ENCODE measurements at regions not wholly inside any gene's neighbourhood (a gene's known extent, or its start where the extent isn't known, plus 50 kb on each side); places are given as distances from the start of the nearest gene placed in this dataset.
"Not testable (repeated sequence)": the region's sequence is repeated elsewhere in the genome, so short reads cannot be mapped to it uniquely, and the experiment has no call there.

DNA sequence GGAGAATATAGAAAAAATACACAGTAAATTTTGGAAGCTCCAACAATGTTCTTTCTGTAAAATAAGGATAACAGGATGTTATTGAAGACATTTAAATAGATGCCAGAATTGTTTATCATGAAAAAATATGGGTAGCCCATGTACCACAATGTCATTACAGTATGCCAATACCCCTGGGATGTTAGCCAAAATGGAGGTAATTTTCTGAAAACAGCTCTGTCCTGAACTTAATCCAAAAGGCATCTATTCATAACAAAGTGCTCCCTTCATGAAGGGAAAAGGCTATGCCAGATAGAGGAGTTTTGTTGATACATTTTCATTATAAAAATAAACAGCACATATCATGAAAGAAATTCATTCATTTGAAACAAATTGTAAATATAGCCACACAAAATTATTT lies 1902.6 kb upstream of the AGA start:
- no peaks in the 10 kb centered on the region for H3K27me3 ChIP-seq (replicated peaks; ENCODE audit: control insufficient read depth, insufficient read depth, low read length)

GRCh38 chr4:179352221-179352620 lies 1910.0 kb upstream of the AGA start:
- no peaks in the 10 kb centered on the region for H3K27me3 ChIP-seq (replicated peaks; ENCODE audit: control insufficient read depth, insufficient read depth, low read length)

More for the DNA sequence above, 1902.6 kb upstream of the AGA start:
- Histone ChIP-seq H3K4me3 (replicated peaks; ENCODE audit: low read depth, low read length) (no peak overlapping the region), H3K36me3 (ENCODE audit: control insufficient read depth, insufficient read depth, low read length) (no peaks in the 10 kb centered on the region)
- DNase-seq (ENCODE audit: extremely low read depth, insufficient read length), result no peak
- no peak for TF ChIP-seq CTCF (IDR thresholded peaks at IDR 0.05; ENCODE audit: insufficient read depth, low read length, poor library complexity, severe bottlenecking)

DNA sequence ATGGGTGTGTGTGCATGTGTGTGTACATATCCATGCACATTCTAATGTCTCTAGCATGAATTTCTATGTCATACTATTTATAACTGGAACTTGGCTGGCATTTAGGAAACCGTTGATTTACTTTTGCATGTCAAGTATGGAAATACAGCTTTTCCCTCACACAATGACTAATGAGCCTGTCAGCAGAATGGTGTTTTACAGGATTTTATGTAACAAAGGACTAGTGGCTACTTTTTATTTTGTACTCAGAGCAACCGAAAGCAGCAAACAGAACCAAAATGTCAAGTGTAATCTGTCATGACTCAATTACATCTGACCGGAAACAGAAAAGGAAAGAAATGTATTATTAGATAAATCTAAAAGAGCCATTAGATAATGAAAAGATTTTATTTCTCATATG lies 1911.5 kb upstream of the AGA start:
- no peak overlapping the region for H3K4me3 ChIP-seq (replicated peaks; ENCODE audit: low read depth, low read length)
- no peak for DNase-seq (ENCODE audit: extremely low read depth, insufficient read length)
- TF ChIP-seq CTCF (IDR thresholded peaks at IDR 0.05; ENCODE audit: insufficient read depth, low read length, poor library complexity, severe bottlenecking), result no peak
- no peaks in the 10 kb centered on the region for H3K36me3 ChIP-seq (ENCODE audit: control insufficient read depth, insufficient read depth, low read length)
- no peaks in the 10 kb centered on the region for H3K27me3 ChIP-seq (replicated peaks; ENCODE audit: control insufficient read depth, insufficient read depth, low read length)

More at GRCh38 chr4:179352221-179352620, 1910.0 kb upstream of the AGA start:
- no peak for TF ChIP-seq CTCF (IDR thresholded peaks at IDR 0.05; ENCODE audit: insufficient read depth, low read length, poor library complexity, severe bottlenecking)
- no peak for DNase-seq (ENCODE audit: extremely low read depth, insufficient read length)
- Histone ChIP-seq H3K36me3 (ENCODE audit: control insufficient read depth, insufficient read depth, low read length) (no peaks in the 10 kb centered on the region), H3K4me3 (replicated peaks; ENCODE audit: low read depth, low read length) (no peak overlapping the region)

DNA sequence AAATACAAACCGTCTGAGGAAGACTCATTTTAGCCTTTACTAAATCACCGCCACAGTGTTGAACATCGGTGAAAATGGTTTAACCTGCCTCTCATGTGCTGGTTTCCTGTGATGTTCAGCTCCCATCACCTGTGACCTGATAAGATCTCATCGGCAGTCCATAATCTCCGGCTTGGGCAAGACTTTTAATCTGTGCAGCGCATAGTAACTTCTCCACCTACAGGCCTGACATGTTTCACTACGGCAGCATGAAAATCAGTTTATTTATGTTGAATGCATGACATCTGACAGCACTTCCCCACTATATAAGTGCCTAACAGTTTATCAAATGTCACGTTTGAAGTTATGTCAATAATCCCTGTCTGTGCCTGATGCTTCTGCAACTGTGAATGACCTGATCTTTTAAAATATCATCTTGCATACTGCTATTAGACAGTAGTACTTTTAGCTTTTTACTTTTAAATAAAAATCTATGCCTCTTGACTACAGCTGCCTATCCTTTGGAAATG lies 1919.8 kb upstream of the AGA start:
- H3K36me3 ChIP-seq (ENCODE audit: control insufficient read depth, insufficient read depth, low read length), result no peaks in the 10 kb centered on the region
- no peaks in the 10 kb centered on the region for H3K27me3 ChIP-seq (replicated peaks; ENCODE audit: control insufficient read depth, insufficient read depth, low read length)
- H3K4me3 ChIP-seq (replicated peaks; ENCODE audit: low read depth, low read length), result no peak overlapping the region
- DNase-seq (ENCODE audit: extremely low read depth, insufficient read length), result no peak
- TF ChIP-seq CTCF (IDR thresholded peaks at IDR 0.05; ENCODE audit: insufficient read depth, low read length, poor library complexity, severe bottlenecking), result no peak

DNA sequence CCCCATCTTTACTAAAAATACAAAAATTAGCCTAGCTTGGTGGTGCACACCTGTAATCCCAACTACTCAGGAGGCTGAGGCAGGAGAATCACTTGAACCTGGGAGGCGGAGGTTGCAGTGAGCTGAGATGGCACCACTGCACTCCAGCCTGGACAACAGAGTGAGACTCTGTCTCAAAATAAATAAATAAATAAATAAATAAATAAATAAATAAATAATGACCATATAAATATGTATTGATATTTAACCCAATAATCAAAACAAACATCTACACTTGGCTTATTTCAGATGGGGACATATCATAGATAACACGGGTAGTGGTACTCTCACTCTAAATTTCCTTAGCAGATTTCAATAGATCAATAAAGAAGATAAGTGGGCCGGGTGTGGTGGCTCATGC lies 1923.7 kb upstream of the AGA start:
- H3K27me3 ChIP-seq (replicated peaks; ENCODE audit: control insufficient read depth, insufficient read depth, low read length); H3K4me3 ChIP-seq (replicated peaks; ENCODE audit: low read depth, low read length); DNase-seq (ENCODE audit: extremely low read depth, insufficient read length); H3K36me3 ChIP-seq (ENCODE audit: control insufficient read depth, insufficient read depth, low read length): not testable (repeated sequence)

DNA sequence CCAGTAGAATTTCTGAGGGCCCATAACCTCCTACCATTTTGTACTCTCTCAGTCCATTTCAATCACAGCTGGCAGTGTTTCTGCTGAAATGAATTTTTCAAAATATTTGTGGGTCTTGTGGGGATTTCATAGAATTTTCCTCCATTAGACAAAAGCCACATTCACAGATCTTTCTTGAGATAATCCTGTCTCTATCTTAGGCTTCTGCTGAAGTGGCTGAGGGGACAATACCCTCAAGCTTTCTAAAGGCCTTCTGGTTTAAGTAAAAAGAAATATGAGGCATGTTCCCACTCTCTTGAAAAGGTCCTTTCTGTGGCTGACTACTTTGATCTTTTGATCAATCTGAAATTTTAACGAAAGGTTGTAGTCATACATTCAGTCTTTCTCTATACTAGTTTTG lies 1930.0 kb upstream of the AGA start:
- no peaks in the 10 kb centered on the region for H3K36me3 ChIP-seq (ENCODE audit: control insufficient read depth, insufficient read depth, low read length)

More for the DNA sequence above, 1930.0 kb upstream of the AGA start:
- TF ChIP-seq CTCF (IDR thresholded peaks at IDR 0.05; ENCODE audit: insufficient read depth, low read length, poor library complexity, severe bottlenecking), result no peak
- no peaks in the 10 kb centered on the region for H3K27me3 ChIP-seq (replicated peaks; ENCODE audit: control insufficient read depth, insufficient read depth, low read length)
- H3K4me3 ChIP-seq (replicated peaks; ENCODE audit: low read depth, low read length), result no peak overlapping the region
- no peak for DNase-seq (ENCODE audit: extremely low read depth, insufficient read length)
